ENCODE measurements at regions not wholly inside any gene's neighbourhood (a gene's known extent, or its start where the extent isn't known, plus 50 kb on each side); places are given as distances from the start of the nearest gene placed in this dataset.

- ATAC-seq (ENCODE audit: low read depth): no peak
- Histone ChIP-seq H3K4me1 (ENCODE audit: control insufficient read depth in 2 of 2, insufficient read depth in 2 of 2, low read length in 2 of 2) (no peaks in the 10 kb centered on the region), H3K9ac (ENCODE audit: low read length) (no peak overlapping the region), H3K4me2 (replicated peaks; ENCODE audit: low read depth, low read length, poor library complexity, severe bottlenecking) (no peak overlapping the region), H3K27me3 (replicated peaks in 1 of 4; ENCODE audit: control extremely low read depth in 1 of 4, control insufficient read depth in 3 of 4, insufficient read depth in 4 of 4, low read length in 3 of 4) (peaks cover 0 to 7% (median 5%) of the 10 kb centered on the region in 4 experiments), H4K20me1 (ENCODE audit: control insufficient read depth, insufficient read depth, low read length, poor library complexity, severe bottlenecking) (no peaks in the 10 kb centered on the region), H3K36me3 (replicated peaks in 1 of 2; ENCODE audit: control extremely low read depth in 1 of 2, control insufficient read depth in 1 of 2, extremely low read depth in 1 of 2, insufficient read depth in 2 of 2, low read length in 1 of 2) (no peaks in the 10 kb centered on the region), H3K27ac (ENCODE audit: low read length in 2 of 2) (no peak overlapping the region), H3K9me3 (ENCODE audit: control extremely low read depth in 1 of 3, control insufficient read depth in 2 of 3, insufficient read depth in 1 of 3, low read length in 2 of 3) (no peaks in the 10 kb centered on the region), H3K4me3 (ENCODE audit: control extremely low read depth in 1 of 5, extremely low read depth in 1 of 5, insufficient read depth in 1 of 5, low read depth in 2 of 5, low read length in 4 of 5) (no peak overlapping the region), H2AFZ (ENCODE audit: insufficient read depth, low read depth, low read length, poor library complexity, severe bottlenecking) (no peak overlapping the region), H3K79me2 (ENCODE audit: control insufficient read depth, insufficient read depth, low read length) (no peaks in the 10 kb centered on the region)
- ChIA-PET POLR2A (no interaction called here), CTCF (no interaction called here)
- Mint-ChIP-seq H3K27me3 (peaks cover 56% of the 10 kb centered on the region), H3K4me3 (no peak overlapping the region), H3K9me3 (ENCODE audit: insufficient read depth) (no peaks in the 10 kb centered on the region), H3K4me1 (no peaks in the 10 kb centered on the region), H3K27ac (no peak overlapping the region)
- 85% methylated on average over 1 of the region's 3 CpGs for WGBS (ENCODE audit: insufficient coverage)
- TF ChIP-seq EZH2 (IDR thresholded peaks at IDR 0.05; ENCODE audit: borderline replicate concordance, insufficient read depth, low read depth, low read length, poor library complexity, severe bottlenecking): no peak
- no peak for TF ChIP-seq CTCF (IDR thresholded peaks at IDR 0.05)
- intact Hi-C loops (cut with micrococcal nuclease): no loop called here
- no peak for DNase-seq
Observed at GRCh38 chr14:22152161-22152870, 436.7 kb downstream of the DAD1 start.

- ATAC-seq (ENCODE audit: low read depth) (no peak), DNase-seq (no peak)
- Histone ChIP-seq H4K20me1 (ENCODE audit: control insufficient read depth, insufficient read depth, low read length, poor library complexity, severe bottlenecking) (no peaks in the 10 kb centered on the region), H2AFZ (ENCODE audit: insufficient read depth, low read depth, low read length, poor library complexity, severe bottlenecking) (no peak overlapping the region), H3K9me3 (ENCODE audit: control extremely low read depth in 1 of 3, control insufficient read depth in 2 of 3, insufficient read depth in 1 of 3, low read length in 2 of 3) (no peaks in the 10 kb centered on the region), H3K4me3 (ENCODE audit: control extremely low read depth in 1 of 5, extremely low read depth in 1 of 5, insufficient read depth in 1 of 5, low read depth in 2 of 5, low read length in 4 of 5) (no peak overlapping the region), H3K4me2 (replicated peaks; ENCODE audit: low read depth, low read length, poor library complexity, severe bottlenecking) (no peak overlapping the region), H3K27ac (ENCODE audit: low read length in 2 of 2) (no peak overlapping the region), H3K4me1 (ENCODE audit: control insufficient read depth in 2 of 2, insufficient read depth in 2 of 2, low read length in 2 of 2) (no peaks in the 10 kb centered on the region), H3K9ac (ENCODE audit: low read length) (no peak overlapping the region), H3K27me3 (replicated peaks in 1 of 4; ENCODE audit: control extremely low read depth in 1 of 4, control insufficient read depth in 3 of 4, insufficient read depth in 4 of 4, low read length in 3 of 4) (peaks cover 0 to 7% (median 5%) of the 10 kb centered on the region in 4 experiments), H3K79me2 (ENCODE audit: control insufficient read depth, insufficient read depth, low read length) (no peaks in the 10 kb centered on the region), H3K36me3 (replicated peaks in 1 of 2; ENCODE audit: control extremely low read depth in 1 of 2, control insufficient read depth in 1 of 2, extremely low read depth in 1 of 2, insufficient read depth in 2 of 2, low read length in 1 of 2) (no peaks in the 10 kb centered on the region)
- Mint-ChIP-seq H3K4me1 (no peaks in the 10 kb centered on the region), H3K4me3 (no peak overlapping the region), H3K27ac (no peak overlapping the region), H3K9me3 (ENCODE audit: insufficient read depth) (no peaks in the 10 kb centered on the region), H3K27me3 (peaks cover 56% of the 10 kb centered on the region)
- 100% methylated on average over 1 of the region's 4 CpGs for WGBS (ENCODE audit: insufficient coverage)
- ChIA-PET POLR2A (no interaction called here), CTCF (no interaction called here)
- TF ChIP-seq EZH2 (IDR thresholded peaks at IDR 0.05; ENCODE audit: borderline replicate concordance, insufficient read depth, low read depth, low read length, poor library complexity, severe bottlenecking) (no peak), CTCF (IDR thresholded peaks at IDR 0.05) (no peak)
- intact Hi-C loops (cut with micrococcal nuclease): no loop called here
Observed at GRCh38 chr14:22151121-22151520, 437.9 kb downstream of the DAD1 start.
